ENCODE measurements at regions not wholly inside any gene's neighbourhood (a gene's known extent, or its start where the extent isn't known, plus 50 kb on each side); places are given as distances from the start of the nearest gene placed in this dataset.

- Histone ChIP-seq H3K4me1 (ENCODE audit: control insufficient read depth in 1 of 2, insufficient read depth in 1 of 2, low read depth in 1 of 2, low read length in 1 of 2) (no peaks in the 10 kb centered on the region), H3K36me3 (no peaks in the 10 kb centered on the region), H3K4me3 (ENCODE audit: low read depth in 1 of 2, low read length in 1 of 2) (no peak overlapping the region), H3K27ac (no peak overlapping the region), H3K9me3 (no peaks in the 10 kb centered on the region), H3K27me3 (no peaks in the 10 kb centered on the region)
- TF ChIP-seq, protein P1, sequence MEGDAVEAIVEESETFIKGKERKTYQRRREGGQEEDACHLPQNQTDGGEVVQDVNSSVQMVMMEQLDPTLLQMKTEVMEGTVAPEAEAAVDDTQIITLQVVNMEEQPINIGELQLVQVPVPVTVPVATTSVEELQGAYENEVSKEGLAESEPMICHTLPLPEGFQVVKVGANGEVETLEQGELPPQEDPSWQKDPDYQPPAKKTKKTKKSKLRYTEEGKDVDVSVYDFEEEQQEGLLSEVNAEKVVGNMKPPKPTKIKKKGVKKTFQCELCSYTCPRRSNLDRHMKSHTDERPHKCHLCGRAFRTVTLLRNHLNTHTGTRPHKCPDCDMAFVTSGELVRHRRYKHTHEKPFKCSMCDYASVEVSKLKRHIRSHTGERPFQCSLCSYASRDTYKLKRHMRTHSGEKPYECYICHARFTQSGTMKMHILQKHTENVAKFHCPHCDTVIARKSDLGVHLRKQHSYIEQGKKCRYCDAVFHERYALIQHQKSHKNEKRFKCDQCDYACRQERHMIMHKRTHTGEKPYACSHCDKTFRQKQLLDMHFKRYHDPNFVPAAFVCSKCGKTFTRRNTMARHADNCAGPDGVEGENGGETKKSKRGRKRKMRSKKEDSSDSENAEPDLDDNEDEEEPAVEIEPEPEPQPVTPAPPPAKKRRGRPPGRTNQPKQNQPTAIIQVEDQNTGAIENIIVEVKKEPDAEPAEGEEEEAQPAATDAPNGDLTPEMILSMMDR (IDR thresholded peaks at IDR 0.05) = no peak
Measured at GRCh38 chr2:129078548-129078947, 759.9 kb upstream of the HS6ST1 start.

DNA sequence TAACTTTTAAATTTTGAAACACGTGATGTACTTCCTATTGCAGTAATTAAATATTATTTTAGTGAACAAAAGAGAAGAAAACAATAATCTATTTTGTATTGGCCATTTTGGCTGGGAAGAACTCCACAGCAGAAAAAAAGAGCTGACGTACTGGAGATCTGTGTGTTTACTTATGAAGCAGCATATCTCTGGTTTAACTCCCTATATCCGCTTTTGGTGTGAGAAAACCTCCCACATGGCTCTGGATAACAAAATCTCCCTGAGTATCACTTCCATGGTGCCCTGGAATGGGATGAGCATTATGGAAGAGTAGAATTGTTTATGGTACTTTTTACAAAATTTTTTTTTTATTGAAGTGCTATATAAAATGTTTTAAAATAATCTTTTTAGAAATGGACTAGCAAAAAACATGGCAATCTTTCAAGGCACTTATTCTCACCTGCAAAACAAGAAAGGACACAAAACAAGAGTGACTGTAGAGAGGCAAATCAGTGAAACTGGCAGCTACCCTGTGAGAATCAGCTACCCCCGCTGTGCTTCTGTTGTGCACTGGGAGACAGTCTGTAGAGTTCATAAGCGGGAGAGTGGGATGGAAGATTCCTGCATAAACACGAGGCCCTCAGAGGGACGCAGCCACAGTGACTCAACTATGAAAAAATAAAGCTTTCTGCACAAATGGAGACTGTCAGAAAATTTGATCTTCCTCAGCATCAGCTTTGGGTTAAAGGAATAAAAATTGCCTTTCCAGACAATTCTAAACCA is 762.2 kb upstream of the HS6ST1 start:
- Histone ChIP-seq H3K4me1 (ENCODE audit: control insufficient read depth in 1 of 2, insufficient read depth in 1 of 2, low read depth in 1 of 2, low read length in 1 of 2) (no peaks in the 10 kb centered on the region), H3K36me3 (no peaks in the 10 kb centered on the region), H3K9me3 (no peaks in the 10 kb centered on the region), H3K4me3 (ENCODE audit: low read depth in 1 of 2, low read length in 1 of 2) (no peak overlapping the region), H3K27me3 (no peaks in the 10 kb centered on the region), H3K27ac (no peak overlapping the region)
- TF ChIP-seq, protein P1 (IDR thresholded peaks at IDR 0.05) = no peak

- no peaks in the 10 kb centered on the region for H3K27me3 ChIP-seq
- H3K4me1 ChIP-seq (ENCODE audit: control insufficient read depth in 1 of 2, insufficient read depth in 1 of 2, low read depth in 1 of 2, low read length in 1 of 2) = no peaks in the 10 kb centered on the region
- no peak overlapping the region for H3K27ac ChIP-seq
- H3K9me3 ChIP-seq = no peaks in the 10 kb centered on the region
- no peak overlapping the region for H3K4me3 ChIP-seq (ENCODE audit: low read depth in 1 of 2, low read length in 1 of 2)
- H3K36me3 ChIP-seq = no peaks in the 10 kb centered on the region
- TF ChIP-seq, protein P1 (IDR thresholded peaks at IDR 0.05) = no peak
Measured at GRCh38 chr2:129085386-129085785, 766.7 kb upstream of the HS6ST1 start.

DNA sequence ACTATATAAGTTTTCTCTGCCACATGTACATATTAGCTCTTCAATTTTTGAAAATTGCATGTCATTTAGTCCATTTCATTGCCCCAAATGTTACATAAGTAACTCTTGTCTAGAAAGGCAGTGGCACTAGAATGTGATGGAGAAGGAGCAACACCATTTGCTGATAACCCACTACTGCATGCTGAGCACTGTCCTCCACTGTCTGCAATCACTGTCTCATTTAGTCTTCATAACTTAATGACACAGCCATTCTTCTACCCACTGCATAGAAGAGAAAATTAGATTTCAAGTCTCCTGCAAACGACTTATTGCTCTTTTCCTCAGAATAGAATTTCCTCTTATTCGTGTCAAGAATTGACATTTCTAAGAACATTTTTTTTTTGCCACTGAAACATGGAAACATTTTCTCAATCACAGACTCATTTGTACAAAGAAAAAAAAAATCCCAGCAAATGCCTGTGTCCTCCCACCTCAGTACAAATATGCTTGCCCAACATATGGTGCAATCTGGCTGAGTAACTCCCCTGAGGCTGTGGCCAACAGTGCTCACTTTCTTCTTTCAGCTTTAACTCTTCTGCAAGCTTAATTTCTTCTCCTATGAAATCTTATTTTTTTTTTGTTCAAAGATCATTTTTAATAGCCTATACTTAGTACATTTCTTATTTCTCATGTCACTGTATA is 768.6 kb upstream of the HS6ST1 start:
- TF ChIP-seq, protein P1 (IDR thresholded peaks at IDR 0.05) = no peak
- Histone ChIP-seq H3K9me3 (no peaks in the 10 kb centered on the region), H3K4me1 (ENCODE audit: control insufficient read depth in 1 of 2, insufficient read depth in 1 of 2, low read depth in 1 of 2, low read length in 1 of 2) (no peaks in the 10 kb centered on the region), H3K27me3 (no peaks in the 10 kb centered on the region), H3K4me3 (ENCODE audit: low read depth in 1 of 2, low read length in 1 of 2) (no peak overlapping the region), H3K27ac (no peak overlapping the region), H3K36me3 (no peaks in the 10 kb centered on the region)

DNA sequence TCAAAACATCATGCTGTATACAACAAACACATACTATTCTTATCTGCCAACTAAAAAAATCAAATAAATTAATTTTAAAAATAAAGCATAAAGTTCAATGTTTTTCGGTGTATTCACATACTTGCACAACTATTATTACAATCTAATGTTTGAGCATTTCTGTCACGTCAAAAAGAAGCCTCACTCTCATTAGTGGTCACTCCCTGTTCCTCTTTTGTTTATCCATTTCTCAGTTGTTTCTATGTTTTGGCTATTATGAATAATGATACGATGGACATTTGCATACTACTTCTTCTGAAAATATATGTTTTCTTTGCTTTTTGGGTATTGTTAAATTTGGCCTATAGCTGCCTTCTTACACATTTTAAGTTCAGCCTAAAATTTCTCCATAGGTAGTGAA is 773.0 kb upstream of the HS6ST1 start:
- Histone ChIP-seq H3K27me3 (no peaks in the 10 kb centered on the region), H3K27ac (no peak overlapping the region), H3K4me3 (ENCODE audit: low read depth in 1 of 2, low read length in 1 of 2) (no peak overlapping the region), H3K36me3 (no peaks in the 10 kb centered on the region), H3K9me3 (no peaks in the 10 kb centered on the region), H3K4me1 (ENCODE audit: control insufficient read depth in 1 of 2, insufficient read depth in 1 of 2, low read depth in 1 of 2, low read length in 1 of 2) (no peaks in the 10 kb centered on the region)
- TF ChIP-seq, protein P1 (IDR thresholded peaks at IDR 0.05) = no peak
